Ishikawa (cell line): ENCODE measurements at regions not wholly inside any gene's neighbourhood (a gene's known extent, or its start where the extent isn't known, plus 50 kb on each side); places are given as distances from the start of the nearest gene placed in this dataset.

Experiments
- CEBPB ChIP-seq: IDR thresholded peaks from 2 replicates; pipeline ENCODE4 v1.6.1; 2012
- CREB1 ChIP-seq: IDR thresholded peaks from 2 replicates; pipeline ENCODE4 v1.6.1; 2012; ENCODE audit warnings: low read depth
- EGR1 ChIP-seq: IDR thresholded peaks from 2 replicates; pipeline ENCODE4 v1.6.1; 2012
- EP300 ChIP-seq: IDR thresholded peaks from 2 replicates; pipeline ENCODE4 v1.6.1; 2012; ENCODE audit warnings: borderline replicate concordance
- FOXM1 ChIP-seq: IDR thresholded peaks from 2 replicates; pipeline ENCODE4 v1.6.1; 2012; ENCODE audit warnings: low read depth, borderline replicate concordance
- MAX ChIP-seq: IDR thresholded peaks from 2 replicates; pipeline ENCODE4 v1.6.1; 2012
- NFIC ChIP-seq: IDR thresholded peaks from 2 replicates; pipeline ENCODE4 v1.6.1; 2012
- RAD21 ChIP-seq: IDR thresholded peaks from 2 replicates; pipeline ENCODE4 v1.6.1; 2012; ENCODE audit warnings: low read depth
- REST ChIP-seq: IDR thresholded peaks from 2 replicates; pipeline ENCODE4 v1.6.1; 2012; ENCODE audit warnings: low read depth, mild to moderate bottlenecking
- TAF1 ChIP-seq: IDR thresholded peaks from 2 replicates; pipeline ENCODE4 v1.6.1; 2012; ENCODE audit warnings: low read depth, mild to moderate bottlenecking
- TCF12 ChIP-seq: IDR thresholded peaks from 2 replicates; pipeline ENCODE4 v1.6.1; 2012; ENCODE audit warnings: low read depth
- TEAD4 ChIP-seq: IDR thresholded peaks from 2 replicates; pipeline ENCODE4 v1.6.1; 2012
- USF1 ChIP-seq: IDR thresholded peaks from 2 replicates; pipeline ENCODE4 v1.6.1; 2012
- YY1 ChIP-seq: IDR thresholded peaks from 2 replicates; pipeline ENCODE4 v1.6.1; 2012; ENCODE audit warnings: low read depth
- ZBTB7A ChIP-seq: IDR thresholded peaks from 2 replicates; pipeline ENCODE4 v1.6.1; 2012; ENCODE audit warnings: low read depth

- TF ChIP-seq ZBTB7A (no peak), NFIC (no peak), TAF1 (no peak), TEAD4 (no peak), YY1 (no peak), EP300 (no peak), FOXM1 (no peak)
Measured at GRCh38 chr3:124619887-124620599, 110.2 kb upstream of the UMPS start.

GRCh38 chr3:124620600-124621063 lies 109.6 kb upstream of the UMPS start:
- TF ChIP-seq YY1 (no peak), EP300 (no peak), NFIC (no peak), RAD21 (no peak), FOXM1 (no peak), CEBPB (no peak), USF1 (no peak), TAF1 (no peak), REST (no peak), ZBTB7A (no peak), TEAD4 (no peak), TCF12 (no peak), EGR1 (no peak), CREB1 (no peak), MAX (no peak)

GRCh38 chr3:124621498-124621897 lies 108.8 kb upstream of the UMPS start:
- TF ChIP-seq YY1 (no peak), FOXM1 (no peak), EGR1 (no peak), MAX (no peak), NFIC (no peak), ZBTB7A (no peak), RAD21 (no peak), TAF1 (no peak), USF1 (no peak), CEBPB (no peak), TEAD4 (no peak), EP300 (no peak), REST (no peak), CREB1 (no peak), TCF12 (no peak)

GRCh38 chr3:124625074-124625473 lies 105.2 kb upstream of the UMPS start:
- TF ChIP-seq ZBTB7A (no peak), USF1 (no peak), TEAD4 (no peak), REST (no peak), EGR1 (no peak)
